NCI-H1694 treated with DMSO at 0.1 percent for 48 hours (cell line): ENCODE measurements at regions not wholly inside any gene's neighbourhood (a gene's known extent, or its start where the extent isn't known, plus 50 kb on each side); places are given as distances from the start of the nearest gene placed in this dataset.

ENCODE experiments used
- DNase-seq: peaks from one replicate; lab custom pipeline; 2025; lab: John Stamatoyannopoulos, UW

- no peak for DNase-seq
Measured at GRCh38 chr16:6281994-6282393, 1050.7 kb upstream of the RBFOX1 start.

- DNase-seq: no peak
Measured at GRCh38 chr16:6281274-6281673, 1051.4 kb upstream of the RBFOX1 start.

GRCh38 chr16:6280055-6280454 is 1052.6 kb upstream of the RBFOX1 start:
- DNase-seq: no peak

GRCh38 chr16:6279286-6279685 is 1053.4 kb upstream of the RBFOX1 start:
- no peak for DNase-seq

- DNase-seq: no peak
Measured at GRCh38 chr16:6274351-6274750, 1058.3 kb upstream of the RBFOX1 start.

- DNase-seq: no peak
Measured at GRCh38 chr16:6267682-6268081, 1065.0 kb upstream of the RBFOX1 start.

- DNase-seq: no peak
Measured at GRCh38 chr16:6266703-6267102, 1065.9 kb upstream of the RBFOX1 start.

GRCh38 chr16:6265968-6266367 is 1066.7 kb upstream of the RBFOX1 start:
- no peak for DNase-seq

- no peak for DNase-seq
Measured at GRCh38 chr16:6258056-6258455, 1074.6 kb upstream of the RBFOX1 start.

GRCh38 chr16:6252541-6252940 is 1080.1 kb upstream of the RBFOX1 start:
- no peak for DNase-seq

- no peak for DNase-seq
Measured at GRCh38 chr16:6250511-6250910, 1082.1 kb upstream of the RBFOX1 start.

GRCh38 chr16:6249863-6250262 is 1082.8 kb upstream of the RBFOX1 start:
- DNase-seq: no peak

- DNase-seq: no peak
Measured at GRCh38 chr16:6248199-6248598, 1084.4 kb upstream of the RBFOX1 start.

- DNase-seq: no peak
Measured at GRCh38 chr16:6247775-6248174, 1084.9 kb upstream of the RBFOX1 start.

GRCh38 chr16:6247150-6247549 is 1085.5 kb upstream of the RBFOX1 start:
- DNase-seq: no peak

GRCh38 chr16:6246266-6246665 is 1086.4 kb upstream of the RBFOX1 start:
- no peak for DNase-seq

- no peak for DNase-seq
Measured at GRCh38 chr16:6232056-6232455, 1100.6 kb upstream of the RBFOX1 start.

GRCh38 chr16:6231398-6231797 is 1101.2 kb upstream of the RBFOX1 start:
- DNase-seq: no peak

GRCh38 chr16:6229186-6229585 is 1103.5 kb upstream of the RBFOX1 start:
- no peak for DNase-seq

GRCh38 chr16:6218855-6219254 is 1113.8 kb upstream of the RBFOX1 start:
- no peak for DNase-seq

- DNase-seq: no peak
Measured at GRCh38 chr16:6216836-6217235, 1115.8 kb upstream of the RBFOX1 start.

GRCh38 chr16:6211644-6212043 is 1114.0 kb upstream of the EEF2KMT start:
- no peak for DNase-seq

GRCh38 chr16:6209355-6209930 is 1111.8 kb upstream of the EEF2KMT start:
- DNase-seq: no peak

GRCh38 chr16:6207580-6207979 is 1110.0 kb upstream of the EEF2KMT start:
- DNase-seq: peak; percentile 1

- no peak for DNase-seq
Measured at GRCh38 chr16:6207124-6207523, 1109.5 kb upstream of the EEF2KMT start.
